ENCODE measurements at regions not wholly inside any gene's neighbourhood (a gene's known extent, or its start where the extent isn't known, plus 50 kb on each side); places are given as distances from the start of the nearest gene placed in this dataset.

DNA sequence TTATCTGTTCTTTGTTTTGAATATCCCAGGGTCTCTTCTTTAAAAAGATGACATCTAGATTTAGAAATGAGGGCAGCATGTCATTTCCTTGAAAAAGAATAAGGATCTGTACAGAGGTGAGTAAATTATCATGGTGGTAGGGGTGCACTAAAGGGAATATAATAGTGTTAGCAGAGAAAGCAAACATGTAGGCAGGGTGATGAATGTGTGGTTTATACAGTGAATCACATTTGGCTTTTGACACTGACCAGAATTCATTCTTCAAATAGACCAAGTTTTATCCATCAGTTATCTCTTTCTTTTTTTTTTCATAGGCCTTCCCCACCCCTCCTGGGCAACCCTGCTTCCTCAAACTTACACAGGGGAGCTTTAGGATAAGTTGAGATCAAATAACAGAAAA is 184.5 kb upstream of the LRP1B start:
- TF ChIP-seq, protein P1, sequence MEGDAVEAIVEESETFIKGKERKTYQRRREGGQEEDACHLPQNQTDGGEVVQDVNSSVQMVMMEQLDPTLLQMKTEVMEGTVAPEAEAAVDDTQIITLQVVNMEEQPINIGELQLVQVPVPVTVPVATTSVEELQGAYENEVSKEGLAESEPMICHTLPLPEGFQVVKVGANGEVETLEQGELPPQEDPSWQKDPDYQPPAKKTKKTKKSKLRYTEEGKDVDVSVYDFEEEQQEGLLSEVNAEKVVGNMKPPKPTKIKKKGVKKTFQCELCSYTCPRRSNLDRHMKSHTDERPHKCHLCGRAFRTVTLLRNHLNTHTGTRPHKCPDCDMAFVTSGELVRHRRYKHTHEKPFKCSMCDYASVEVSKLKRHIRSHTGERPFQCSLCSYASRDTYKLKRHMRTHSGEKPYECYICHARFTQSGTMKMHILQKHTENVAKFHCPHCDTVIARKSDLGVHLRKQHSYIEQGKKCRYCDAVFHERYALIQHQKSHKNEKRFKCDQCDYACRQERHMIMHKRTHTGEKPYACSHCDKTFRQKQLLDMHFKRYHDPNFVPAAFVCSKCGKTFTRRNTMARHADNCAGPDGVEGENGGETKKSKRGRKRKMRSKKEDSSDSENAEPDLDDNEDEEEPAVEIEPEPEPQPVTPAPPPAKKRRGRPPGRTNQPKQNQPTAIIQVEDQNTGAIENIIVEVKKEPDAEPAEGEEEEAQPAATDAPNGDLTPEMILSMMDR (conservative IDR thresholded peaks at IDR 0.05 in 1 of 2, IDR thresholded peaks at IDR 0.05 in 1 of 2; ENCODE audit: low read depth in 1 of 2, low read length in 2 of 2): no peak
- TF ChIP-seq EZH2 (IDR thresholded peaks at IDR 0.05; ENCODE audit: low read length, missing control alignments): no peak
